CD4-positive, CD25-positive, alpha-beta regulatory T cell (primary cell): ENCODE measurements at regions not wholly inside any gene's neighbourhood (a gene's known extent, or its start where the extent isn't known, plus 50 kb on each side); places are given as distances from the start of the nearest gene placed in this dataset.

Source experiments
- ATAC-seq, 2 donors: fragments of 150-1000 bp; cut with Tn5 transposase; one replicate each; pipeline ENCODE4 v1.10.0; 2021; ENCODE audit warnings: low read depth in 2 of 2, moderate number of reproducible peaks in 2 of 2, moderate library complexity in 1 of 2
- DNase-seq, 3 donors: peaks; one replicate each; pipeline versions ENCODE4 v3.0.0 to v3.0.0-alpha.2; 2012 to 2022; ENCODE audit warnings: mixed read lengths in 1 of 3
- H3K27ac ChIP-seq: one replicate; pipeline ENCODE4 v1.7.0; 2013; ENCODE audit warnings: mild to moderate bottlenecking, low read length; ENCODE audit not compliant: insufficient read depth, poor library complexity, severe bottlenecking
- H3K27me3 ChIP-seq: one replicate; pipeline ENCODE4 v1.7.0; 2013; ENCODE audit warnings: low read length; ENCODE audit not compliant: control insufficient read depth, insufficient read depth
- H3K36me3 ChIP-seq: one replicate; pipeline ENCODE4 v1.7.0; 2013; ENCODE audit warnings: mild to moderate bottlenecking, low read length, moderate library complexity; ENCODE audit not compliant: control insufficient read depth, insufficient read depth
- H3K4me1 ChIP-seq: 2 replicates; pipeline ENCODE4 v1.7.0; 2013; ENCODE audit warnings: mild to moderate bottlenecking, low read length; ENCODE audit not compliant: insufficient read depth, control insufficient read depth, poor library complexity, severe bottlenecking
- H3K4me3 ChIP-seq: one replicate; pipeline ENCODE4 v1.7.0; 2013; ENCODE audit warnings: low read depth, mild to moderate bottlenecking, low read length, moderate library complexity
- H3K9me3 ChIP-seq, 2 experiments: 1 replicate in 1 of 2; 2 replicates in 1 of 2; pipeline ENCODE4 v1.7.0; 2013; ENCODE audit warnings: low read length in 2 of 2, mild to moderate bottlenecking in 1 of 2, moderate library complexity in 1 of 2; ENCODE audit not compliant: control insufficient read depth in 2 of 2
- H3K27ac Mint-ChIP-seq, 3 donors: one replicate each; pipeline ENCODE4 v1.8.0; 2020 to 2022; ENCODE audit warnings: mild to moderate bottlenecking in 3 of 3, mixed read lengths in 3 of 3, moderate library complexity in 2 of 3
- H3K27me3 Mint-ChIP-seq: one replicate; pipeline ENCODE4 v1.8.0; 2022; ENCODE audit warnings: mild to moderate bottlenecking, mixed read lengths
- H3K36me3 Mint-ChIP-seq: one replicate; pipeline ENCODE4 v1.8.0; 2020; ENCODE audit warnings: mixed read lengths
- H3K4me1 Mint-ChIP-seq, 4 donors: one replicate each; pipeline ENCODE4 v1.8.0; 2020 to 2022; ENCODE audit warnings: mixed read lengths in 4 of 4, mild to moderate bottlenecking in 1 of 4
- H3K4me3 Mint-ChIP-seq, 4 donors: one replicate each; pipeline ENCODE4 v1.8.0; 2020 to 2022; ENCODE audit warnings: mild to moderate bottlenecking in 4 of 4, mixed read lengths in 4 of 4, moderate library complexity in 3 of 4
- H3K9me3 Mint-ChIP-seq, 7 donors: one replicate each; pipeline ENCODE4 v1.8.0; 2020 to 2022; ENCODE audit warnings: mixed read lengths in 7 of 7, mild to moderate bottlenecking in 3 of 7, moderate library complexity in 2 of 7

DNA sequence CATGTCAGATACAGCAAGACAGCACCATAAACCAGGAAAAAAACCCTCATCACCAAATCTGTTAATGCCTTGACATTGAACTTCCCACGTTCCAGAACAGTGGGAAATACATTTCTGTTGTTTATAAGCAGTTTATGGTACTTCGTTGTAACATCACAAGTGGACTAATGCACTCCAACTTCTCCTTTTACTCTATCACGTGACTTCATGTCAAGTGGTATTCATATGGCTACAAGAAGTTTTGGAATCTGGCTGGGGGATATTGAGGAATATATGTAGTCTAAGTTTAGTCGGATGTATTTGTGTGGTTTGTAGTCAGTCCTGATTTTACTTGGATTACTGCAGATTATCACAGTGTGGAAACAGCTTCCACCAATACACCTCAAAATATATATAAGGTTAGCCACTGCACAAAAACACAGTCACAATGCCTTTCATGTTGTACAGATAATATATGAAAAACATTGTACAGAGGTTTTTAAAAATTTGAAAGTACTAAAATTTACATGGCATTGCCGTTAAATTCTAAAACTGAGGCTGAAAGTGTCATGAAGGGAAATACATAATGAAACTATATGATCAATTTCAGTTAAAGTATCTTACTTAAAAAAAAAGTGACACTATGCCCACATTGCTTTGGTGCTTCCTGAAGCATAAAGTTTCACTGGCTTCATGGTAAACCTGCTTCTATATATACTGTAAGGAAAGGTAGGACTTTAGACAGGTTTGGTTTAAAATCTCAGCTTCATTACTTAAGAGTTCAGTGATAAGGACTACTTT is 134.1 kb downstream of the CASP12 start:
- no peak for DNase-seq
- Mint-ChIP-seq H3K4me3 (no peak overlapping the region), H3K9me3 (peaks cover 4 to 18% (median 14%) of the 10 kb centered on the region in 7 donors), H3K36me3 (peaks cover 7% of the 10 kb centered on the region), H3K4me1 (peaks cover 14 to 21% (median 17%) of the 10 kb centered on the region in 4 donors), H3K27me3 (no peaks in the 10 kb centered on the region), H3K27ac (peak overlapping the region; percentile 27 to 55 (median 44))
- H3K4me3 ChIP-seq = no peak overlapping the region
- H3K9me3 ChIP-seq = peaks cover 0 to 11% of the 10 kb centered on the region in 2 experiments
- no peaks in the 10 kb centered on the region for H3K27me3 ChIP-seq
- no peak overlapping the region for H3K27ac ChIP-seq
- no peak for ATAC-seq
- H3K36me3 ChIP-seq = no peaks in the 10 kb centered on the region
- no peaks in the 10 kb centered on the region for H3K4me1 ChIP-seq

DNA sequence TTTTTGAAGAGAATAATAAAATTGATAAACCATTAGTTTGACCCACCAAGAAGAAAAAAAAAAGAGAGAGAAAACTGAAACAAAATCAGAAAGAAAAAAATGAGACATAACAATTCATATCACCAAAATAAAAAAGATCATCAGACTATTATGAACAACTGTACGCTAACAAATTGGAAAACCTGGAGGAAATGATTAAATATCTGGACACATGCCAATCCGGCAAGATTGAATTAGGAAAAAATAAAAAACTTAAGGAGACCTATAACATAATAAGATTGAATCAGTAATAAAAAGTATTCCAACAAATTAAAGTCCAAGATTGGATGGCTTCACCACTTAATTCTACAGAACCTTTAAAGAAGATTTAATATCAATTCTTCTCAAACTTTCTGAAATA is 136.7 kb downstream of the CASP12 start:
- peaks cover 6 to 22% (median 14%) of the 10 kb centered on the region in 7 donors for H3K9me3 Mint-ChIP-seq
- no peaks in the 10 kb centered on the region for H3K27me3 ChIP-seq
- no peak overlapping the region for H3K4me3 Mint-ChIP-seq
- H3K27me3 Mint-ChIP-seq = no peaks in the 10 kb centered on the region
- peaks cover 0 to 11% of the 10 kb centered on the region in 2 experiments for H3K9me3 ChIP-seq
- H3K27ac Mint-ChIP-seq = no peak overlapping the region
- H3K36me3 Mint-ChIP-seq = peaks cover 7% of the 10 kb centered on the region
- no peak overlapping the region for H3K27ac ChIP-seq
- no peaks in the 10 kb centered on the region for H3K36me3 ChIP-seq
- no peak overlapping the region for H3K4me3 ChIP-seq
- no peak for DNase-seq
- peaks cover 11 to 18% (median 15%) of the 10 kb centered on the region in 4 donors for H3K4me1 Mint-ChIP-seq
- no peak for ATAC-seq
- H3K4me1 ChIP-seq = no peaks in the 10 kb centered on the region

DNA sequence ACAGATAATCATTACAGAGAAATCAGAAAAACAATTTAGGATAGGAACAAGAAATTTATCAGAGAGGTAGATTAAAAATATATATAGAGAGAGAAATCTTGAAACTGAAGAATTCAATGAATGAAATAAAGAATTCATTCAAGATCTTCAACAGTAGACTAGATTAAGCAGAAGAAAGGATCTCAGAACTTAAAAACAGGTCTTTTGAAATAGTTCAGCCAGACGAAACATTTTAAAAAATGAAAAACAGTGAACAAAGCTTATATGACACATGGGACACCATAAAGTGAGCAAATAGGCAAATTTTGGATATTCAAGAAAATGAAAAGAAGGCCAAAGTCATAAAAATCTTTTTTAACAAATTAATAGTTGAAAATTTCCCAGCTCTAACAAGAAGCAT is 138.8 kb downstream of the CASP12 start:
- Mint-ChIP-seq H3K27ac (no peak overlapping the region), H3K36me3 (peaks cover 7% of the 10 kb centered on the region), H3K9me3 (peaks cover 6 to 22% (median 14%) of the 10 kb centered on the region in 7 donors), H3K4me1 (peaks cover 5 to 11% (median 9%) of the 10 kb centered on the region in 4 donors), H3K4me3 (no peak overlapping the region), H3K27me3 (no peaks in the 10 kb centered on the region)
- Histone ChIP-seq H3K4me3 (no peak overlapping the region), H3K4me1 (no peaks in the 10 kb centered on the region), H3K27ac (no peak overlapping the region), H3K27me3 (no peaks in the 10 kb centered on the region), H3K36me3 (no peaks in the 10 kb centered on the region), H3K9me3 (peaks cover 0 to 11% of the 10 kb centered on the region in 2 experiments)
- DNase-seq (no peak), ATAC-seq (no peak)

DNA sequence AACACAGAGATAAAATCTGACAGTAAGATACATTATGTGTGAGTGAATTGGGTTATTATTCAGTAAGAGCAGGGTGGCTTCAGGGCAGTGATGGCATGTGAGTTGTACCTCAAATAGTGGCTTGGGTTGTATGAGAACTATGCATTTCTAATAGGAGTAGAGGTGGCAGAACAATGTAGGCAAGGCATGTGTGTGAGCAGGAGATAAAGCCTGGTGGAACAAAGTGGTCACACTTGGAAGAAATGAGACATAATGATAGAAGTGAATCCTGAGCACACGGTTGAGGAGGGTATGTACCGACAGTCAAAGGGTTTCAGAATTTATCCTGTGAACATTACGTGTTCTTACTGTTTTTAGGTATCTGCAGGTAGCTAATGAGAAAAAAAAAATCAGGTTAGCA is 159.3 kb downstream of the CASP12 start:
- H3K27ac ChIP-seq = no peak overlapping the region
- H3K4me3 ChIP-seq = peak overlapping the region; percentile 27
- Mint-ChIP-seq H3K9me3 (peaks cover 0 to 10% (median 1%) of the 10 kb centered on the region in 7 donors), H3K27me3 (no peaks in the 10 kb centered on the region), H3K4me1 (peaks cover 22 to 32% (median 26%) of the 10 kb centered on the region in 4 donors), H3K27ac (peak overlapping the region; percentile 1 to 56 (median 43)), H3K4me3 (peak overlapping the region in 2 of 4 donors; percentile 1 to 15), H3K36me3 (no peaks in the 10 kb centered on the region)
- no peaks in the 10 kb centered on the region for H3K27me3 ChIP-seq
- DNase-seq (no peak), ATAC-seq (no peak)
- no peaks in the 10 kb centered on the region for H3K9me3 ChIP-seq
- peaks cover 14% of the 10 kb centered on the region for H3K4me1 ChIP-seq
- no peaks in the 10 kb centered on the region for H3K36me3 ChIP-seq

DNA sequence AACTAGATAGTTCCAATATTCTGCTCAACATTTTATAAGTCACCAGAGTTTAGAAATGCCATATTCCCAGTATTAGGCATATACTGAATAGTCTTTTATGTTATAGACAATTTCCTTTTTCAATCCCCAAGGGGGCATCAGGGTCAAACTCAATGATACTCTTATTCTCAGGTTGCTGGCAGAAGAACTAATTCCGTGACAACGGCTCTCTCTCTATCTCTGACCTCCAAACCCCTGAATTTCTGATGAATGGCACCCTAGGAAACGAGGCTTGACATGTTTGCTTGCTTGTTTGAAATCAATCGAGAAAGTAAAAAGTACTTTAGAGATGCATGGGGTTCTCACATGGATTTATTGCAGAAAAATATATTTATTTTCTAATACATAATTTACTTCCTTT is 160.1 kb downstream of the CASP12 start:
- Mint-ChIP-seq H3K27ac (no peak overlapping the region), H3K4me1 (peaks cover 22 to 32% (median 26%) of the 10 kb centered on the region in 4 donors), H3K27me3 (no peaks in the 10 kb centered on the region), H3K4me3 (no peak overlapping the region), H3K9me3 (peaks cover 0 to 10% (median 1%) of the 10 kb centered on the region in 7 donors), H3K36me3 (no peaks in the 10 kb centered on the region)
- H3K27me3 ChIP-seq = no peaks in the 10 kb centered on the region
- DNase-seq (no peak), ATAC-seq (no peak)
- no peaks in the 10 kb centered on the region for H3K36me3 ChIP-seq
- no peaks in the 10 kb centered on the region for H3K9me3 ChIP-seq
- H3K4me1 ChIP-seq = peaks cover 14% of the 10 kb centered on the region
- H3K27ac ChIP-seq = no peak overlapping the region
- no peak overlapping the region for H3K4me3 ChIP-seq

DNA sequence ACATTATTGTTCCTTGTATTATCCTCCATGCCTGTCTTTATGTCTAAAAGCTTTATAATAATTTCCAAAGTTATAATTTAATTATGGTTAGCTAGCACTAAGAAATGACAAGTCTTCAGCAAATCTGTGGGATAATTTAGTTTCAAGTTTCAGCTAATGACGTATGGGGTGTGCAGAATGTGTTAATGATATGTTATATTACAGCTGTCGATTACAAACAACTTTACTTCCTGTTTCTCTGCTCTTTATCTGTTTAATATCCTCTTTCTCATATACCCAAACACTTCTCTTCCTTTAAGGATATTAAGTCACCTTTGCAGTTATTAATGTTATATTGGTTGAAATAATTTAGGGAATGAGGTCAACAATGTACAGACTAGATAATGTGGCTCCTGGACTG is 161.8 kb downstream of the CASP12 start:
- Histone ChIP-seq H3K36me3 (no peaks in the 10 kb centered on the region), H3K27me3 (no peaks in the 10 kb centered on the region), H3K27ac (no peak overlapping the region), H3K4me3 (peak overlapping the region; percentile 54), H3K4me1 (peaks cover 14% of the 10 kb centered on the region), H3K9me3 (no peaks in the 10 kb centered on the region)
- Mint-ChIP-seq H3K4me3 (no peak overlapping the region), H3K27me3 (no peaks in the 10 kb centered on the region), H3K4me1 (peaks cover 31 to 39% (median 37%) of the 10 kb centered on the region in 4 donors), H3K36me3 (no peaks in the 10 kb centered on the region), H3K9me3 (peaks cover 0 to 10% (median 2%) of the 10 kb centered on the region in 7 donors), H3K27ac (peak overlapping the region in 1 of 3 donors; percentile 6)
- ATAC-seq (no peak), DNase-seq (peak in 2 of 3 donors; percentile 9 to 14)

DNA sequence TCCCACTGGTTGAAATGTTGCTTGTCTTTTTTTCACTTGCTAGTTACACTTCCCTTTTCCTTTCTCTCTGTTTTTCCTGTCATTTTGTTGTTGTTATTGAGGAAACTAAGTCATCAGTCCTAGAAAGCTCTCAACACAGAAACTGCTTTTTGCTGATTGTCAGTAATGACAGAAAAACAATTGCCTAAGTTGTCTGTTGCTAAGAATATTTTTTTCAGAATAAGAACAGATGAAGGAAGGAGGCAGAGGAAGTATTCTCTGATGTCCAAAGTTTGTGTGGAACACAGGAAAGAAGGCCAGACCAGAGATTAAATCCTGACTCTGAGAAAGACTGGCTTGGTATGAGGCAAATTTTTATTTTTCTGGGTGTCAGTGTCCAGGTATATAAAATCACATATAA is 163.3 kb downstream of the CASP12 start:
- Mint-ChIP-seq H3K9me3 (peaks cover 0 to 10% (median 2%) of the 10 kb centered on the region in 7 donors), H3K27me3 (no peaks in the 10 kb centered on the region), H3K27ac (peak overlapping the region in 1 of 3 donors; percentile 63), H3K4me1 (peaks cover 29 to 41% (median 38%) of the 10 kb centered on the region in 4 donors), H3K36me3 (no peaks in the 10 kb centered on the region), H3K4me3 (no peak overlapping the region)
- ATAC-seq (no peak), DNase-seq (no peak)
- peaks cover 14% of the 10 kb centered on the region for H3K4me1 ChIP-seq
- H3K36me3 ChIP-seq = no peaks in the 10 kb centered on the region
- no peak overlapping the region for H3K4me3 ChIP-seq
- H3K9me3 ChIP-seq = no peaks in the 10 kb centered on the region
- no peak overlapping the region for H3K27ac ChIP-seq
- no peaks in the 10 kb centered on the region for H3K27me3 ChIP-seq

DNA sequence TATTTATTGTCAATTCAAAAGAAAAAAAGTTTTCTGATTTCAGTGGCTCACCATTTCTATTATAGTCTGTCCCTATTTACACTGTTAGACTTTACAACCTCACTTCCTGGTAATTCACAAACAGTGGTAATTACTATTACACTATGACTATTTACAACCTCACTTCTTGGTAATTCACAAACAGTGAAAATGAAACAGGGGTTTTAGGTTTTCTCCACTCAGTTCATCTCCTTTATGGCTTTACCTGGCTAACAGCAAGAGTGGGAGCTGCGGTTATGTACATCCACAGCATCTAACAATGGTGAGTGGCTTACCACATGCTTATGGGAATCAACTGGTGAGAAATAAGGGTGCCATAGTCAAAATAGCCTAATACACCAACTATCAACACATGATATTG is 166.4 kb downstream of the CASP12 start:
- peaks cover 6% of the 10 kb centered on the region for H3K4me1 ChIP-seq
- H3K4me3 Mint-ChIP-seq = no peak overlapping the region
- no peaks in the 10 kb centered on the region for H3K36me3 Mint-ChIP-seq
- H3K27ac ChIP-seq = no peak overlapping the region
- peaks cover 0 to 4% (median 1%) of the 10 kb centered on the region in 7 donors for H3K9me3 Mint-ChIP-seq
- peak in 1 of 3 donors; percentile 55 for DNase-seq
- H3K27me3 ChIP-seq = no peaks in the 10 kb centered on the region
- H3K4me1 Mint-ChIP-seq = peaks cover 13 to 26% (median 21%) of the 10 kb centered on the region in 4 donors
- H3K9me3 ChIP-seq = no peaks in the 10 kb centered on the region
- H3K27me3 Mint-ChIP-seq = no peaks in the 10 kb centered on the region
- peak; percentile 40 to 62 for ATAC-seq
- peak overlapping the region in 2 of 3 donors; percentile 43 to 85 for H3K27ac Mint-ChIP-seq
- no peak overlapping the region for H3K4me3 ChIP-seq
- no peaks in the 10 kb centered on the region for H3K36me3 ChIP-seq
